ENCODE measurements at regions not wholly inside any gene's neighbourhood (a gene's known extent, or its start where the extent isn't known, plus 50 kb on each side); places are given as distances from the start of the nearest gene placed in this dataset.

GRCh38 chr3:25153136-25153535 is 274.9 kb upstream of the RARB start:
- no peak for DNase-seq (ENCODE audit: low read depth in 1 of 2, low spot score in 1 of 2)
- TF ChIP-seq JUND (IDR thresholded peaks at IDR 0.05; ENCODE audit: low read depth) = no peak
- in situ Hi-C loops (cut with HindIII; ENCODE audit: low pct_unique_long_range_greater_than_20kb, low sequenced_read_pairs) = no loop called here

- DNase-seq (ENCODE audit: low read depth in 1 of 2, low spot score in 1 of 2) = no peak
- no peak for TF ChIP-seq JUND (IDR thresholded peaks at IDR 0.05; ENCODE audit: low read depth)
- in situ Hi-C loops (cut with HindIII; ENCODE audit: low pct_unique_long_range_greater_than_20kb, low sequenced_read_pairs) = no loop called here
Observed at GRCh38 chr3:25153561-25153960, 274.5 kb upstream of the RARB start.

GRCh38 chr3:25155652-25156471 is 272.2 kb upstream of the RARB start:
- DNase-seq (ENCODE audit: low read depth in 1 of 2, low spot score in 1 of 2) = no peak
- in situ Hi-C loops (cut with HindIII; ENCODE audit: low pct_unique_long_range_greater_than_20kb, low sequenced_read_pairs) = no loop called here
- no peak for TF ChIP-seq JUND (IDR thresholded peaks at IDR 0.05; ENCODE audit: low read depth)

- peak; percentile 5 to 38 for DNase-seq (ENCODE audit: low read depth in 1 of 2, low spot score in 1 of 2)
- TF ChIP-seq JUND (IDR thresholded peaks at IDR 0.05; ENCODE audit: low read depth) = no peak
- in situ Hi-C loops (cut with HindIII; ENCODE audit: low pct_unique_long_range_greater_than_20kb, low sequenced_read_pairs) = no loop called here
Observed at GRCh38 chr3:25156626-25157025, 271.4 kb upstream of the RARB start.

- TF ChIP-seq JUND (IDR thresholded peaks at IDR 0.05; ENCODE audit: low read depth) = no peak
- no peak for DNase-seq (ENCODE audit: low read depth in 1 of 2, low spot score in 1 of 2)
- in situ Hi-C loops (cut with HindIII; ENCODE audit: low pct_unique_long_range_greater_than_20kb, low sequenced_read_pairs) = no loop called here
Observed at GRCh38 chr3:25165306-25165705, 262.8 kb upstream of the RARB start.

- in situ Hi-C loops (cut with HindIII; ENCODE audit: low pct_unique_long_range_greater_than_20kb, low sequenced_read_pairs) = no loop called here
- TF ChIP-seq JUND (IDR thresholded peaks at IDR 0.05; ENCODE audit: low read depth) = no peak
- no peak for DNase-seq (ENCODE audit: low read depth in 1 of 2, low spot score in 1 of 2)
Observed at GRCh38 chr3:25166016-25166415, 262.0 kb upstream of the RARB start.

- TF ChIP-seq JUND (IDR thresholded peaks at IDR 0.05; ENCODE audit: low read depth) = no peak
- no peak for DNase-seq (ENCODE audit: low read depth in 1 of 2, low spot score in 1 of 2)
- in situ Hi-C loops (cut with HindIII; ENCODE audit: low pct_unique_long_range_greater_than_20kb, low sequenced_read_pairs) = no loop called here
Observed at GRCh38 chr3:25169151-25169550, 258.9 kb upstream of the RARB start.

GRCh38 chr3:25170021-25170420 is 258.0 kb upstream of the RARB start:
- in situ Hi-C loops (cut with HindIII; ENCODE audit: low pct_unique_long_range_greater_than_20kb, low sequenced_read_pairs) = no loop called here
- no peak for TF ChIP-seq JUND (IDR thresholded peaks at IDR 0.05; ENCODE audit: low read depth)
- no peak for DNase-seq (ENCODE audit: low read depth in 1 of 2, low spot score in 1 of 2)

- no peak for DNase-seq (ENCODE audit: low read depth in 1 of 2, low spot score in 1 of 2)
- in situ Hi-C loops (cut with HindIII; ENCODE audit: low pct_unique_long_range_greater_than_20kb, low sequenced_read_pairs) = no loop called here
- no peak for TF ChIP-seq JUND (IDR thresholded peaks at IDR 0.05; ENCODE audit: low read depth)
Observed at GRCh38 chr3:25171118-25171807, 256.8 kb upstream of the RARB start.

- TF ChIP-seq JUND (IDR thresholded peaks at IDR 0.05; ENCODE audit: low read depth) = no peak
- in situ Hi-C loops (cut with HindIII; ENCODE audit: low pct_unique_long_range_greater_than_20kb, low sequenced_read_pairs) = no loop called here
- DNase-seq (ENCODE audit: low read depth in 1 of 2, low spot score in 1 of 2) = no peak
Observed at GRCh38 chr3:25171897-25172296, 256.2 kb upstream of the RARB start.

GRCh38 chr3:25173606-25174005 is 254.5 kb upstream of the RARB start:
- TF ChIP-seq JUND (IDR thresholded peaks at IDR 0.05; ENCODE audit: low read depth) = no peak
- in situ Hi-C loops (cut with HindIII; ENCODE audit: low pct_unique_long_range_greater_than_20kb, low sequenced_read_pairs) = no loop called here
- DNase-seq (ENCODE audit: low read depth in 1 of 2, low spot score in 1 of 2) = no peak

GRCh38 chr3:25174251-25174650 is 253.8 kb upstream of the RARB start:
- TF ChIP-seq JUND (IDR thresholded peaks at IDR 0.05; ENCODE audit: low read depth) = no peak
- in situ Hi-C loops (cut with HindIII; ENCODE audit: low pct_unique_long_range_greater_than_20kb, low sequenced_read_pairs) = no loop called here
- no peak for DNase-seq (ENCODE audit: low read depth in 1 of 2, low spot score in 1 of 2)

GRCh38 chr3:25177041-25177440 is 251.0 kb upstream of the RARB start:
- in situ Hi-C loops (cut with HindIII; ENCODE audit: low pct_unique_long_range_greater_than_20kb, low sequenced_read_pairs) = no loop called here
- DNase-seq (ENCODE audit: low read depth in 1 of 2, low spot score in 1 of 2) = no peak
- TF ChIP-seq JUND (IDR thresholded peaks at IDR 0.05; ENCODE audit: low read depth) = no peak

Data from T47D (cell line).